Endothelial cell of umbilical vein (primary cell): ENCODE measurements at regions not wholly inside any gene's neighbourhood (a gene's known extent, or its start where the extent isn't known, plus 50 kb on each side); places are given as distances from the start of the nearest gene placed in this dataset.

ENCODE experiments used
- EZH2 ChIP-seq: IDR thresholded peaks from 2 replicates; pipeline ENCODE4 v1.6.1; 2012; ENCODE audit warnings: borderline replicate concordance, low read depth, mild to moderate bottlenecking, moderate library complexity, low read length, inconsistent platforms; ENCODE audit not compliant: severe bottlenecking
- FOS ChIP-seq: IDR thresholded peaks from 2 replicates; pipeline ENCODE4 v1.6.1; 2011; ENCODE audit warnings: mild to moderate bottlenecking, low read length, moderate library complexity, borderline replicate concordance; ENCODE audit not compliant: insufficient read depth
- POLR2A ChIP-seq: IDR thresholded peaks from 2 replicates; pipeline ENCODE4 v1.6.1; 2012; ENCODE audit warnings: low read depth, mild to moderate bottlenecking, control low read depth, low read length
- POLR2AphosphoS5 ChIP-seq: IDR thresholded peaks from 2 replicates; pipeline ENCODE4 v1.6.1; 2012; ENCODE audit warnings: low read depth, mild to moderate bottlenecking, control low read depth, low read length, moderate library complexity; ENCODE audit not compliant: insufficient read depth
- TF ChIP-seq, protein P1 (sequence below), 2 donors: IDR thresholded peaks; 1 replicate in 1 of 2; 2 replicates in 1 of 2; pipeline ENCODE4 v1.5.1; 2011; ENCODE audit warnings: low read length in 2 of 2, mild to moderate bottlenecking in 2 of 2, moderate library complexity in 2 of 2, control low read depth in 1 of 2, inconsistent platforms in 1 of 2, low read depth in 1 of 2; ENCODE audit not compliant: insufficient read depth in 1 of 2; ENCODE audit errors: extremely low read depth in 1 of 2

DNA sequence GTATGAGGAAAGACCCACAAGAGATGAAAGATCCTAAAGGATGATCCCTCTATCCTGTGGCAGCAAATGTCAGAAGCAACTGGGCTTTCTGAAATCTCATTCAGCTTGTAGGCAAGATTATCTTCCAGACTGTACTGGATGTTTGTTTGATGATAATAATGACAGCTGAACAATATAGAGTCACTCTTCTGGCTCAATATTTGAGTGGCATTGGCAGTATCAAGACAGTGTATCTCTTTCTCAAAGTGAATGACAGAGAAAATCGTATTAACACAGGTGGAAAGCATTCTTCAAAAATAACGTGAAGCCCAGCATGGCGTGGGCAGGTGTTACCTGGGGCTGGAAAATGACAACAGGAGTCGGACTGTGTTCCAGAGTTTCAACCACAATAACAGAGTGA is 114.5 kb downstream of the GPR37 start:
- TF ChIP-seq EZH2 (no peak), FOS (no peak), POLR2AphosphoS5 (no peak), POLR2A (no peak)
- TF ChIP-seq, protein P1, sequence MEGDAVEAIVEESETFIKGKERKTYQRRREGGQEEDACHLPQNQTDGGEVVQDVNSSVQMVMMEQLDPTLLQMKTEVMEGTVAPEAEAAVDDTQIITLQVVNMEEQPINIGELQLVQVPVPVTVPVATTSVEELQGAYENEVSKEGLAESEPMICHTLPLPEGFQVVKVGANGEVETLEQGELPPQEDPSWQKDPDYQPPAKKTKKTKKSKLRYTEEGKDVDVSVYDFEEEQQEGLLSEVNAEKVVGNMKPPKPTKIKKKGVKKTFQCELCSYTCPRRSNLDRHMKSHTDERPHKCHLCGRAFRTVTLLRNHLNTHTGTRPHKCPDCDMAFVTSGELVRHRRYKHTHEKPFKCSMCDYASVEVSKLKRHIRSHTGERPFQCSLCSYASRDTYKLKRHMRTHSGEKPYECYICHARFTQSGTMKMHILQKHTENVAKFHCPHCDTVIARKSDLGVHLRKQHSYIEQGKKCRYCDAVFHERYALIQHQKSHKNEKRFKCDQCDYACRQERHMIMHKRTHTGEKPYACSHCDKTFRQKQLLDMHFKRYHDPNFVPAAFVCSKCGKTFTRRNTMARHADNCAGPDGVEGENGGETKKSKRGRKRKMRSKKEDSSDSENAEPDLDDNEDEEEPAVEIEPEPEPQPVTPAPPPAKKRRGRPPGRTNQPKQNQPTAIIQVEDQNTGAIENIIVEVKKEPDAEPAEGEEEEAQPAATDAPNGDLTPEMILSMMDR (IDR thresholded peaks at IDR 0.05; ENCODE audit: extremely low read depth in 1 of 2, insufficient read depth in 1 of 2, low read depth in 1 of 2, low read length in 2 of 2): no peak
